ENCODE measurements at regions not wholly inside any gene's neighbourhood (a gene's known extent, or its start where the extent isn't known, plus 50 kb on each side); places are given as distances from the start of the nearest gene placed in this dataset.
"Not testable (repeated sequence)": the region's sequence is repeated elsewhere in the genome, so short reads cannot be mapped to it uniquely, and the experiment has no call there.

- H3K27ac ChIP-seq; H3K4me1 ChIP-seq (ENCODE audit: insufficient read depth); H3K27me3 ChIP-seq; H3K4me3 ChIP-seq; H3K9me3 ChIP-seq; H3K36me3 ChIP-seq; DNase-seq; intact Hi-C loops (cut with DNase I): not testable (repeated sequence)
- WGBS, 3 donors: 47 to 64% (median 62%) methylated on average over 4 to 5 of the region's 5 CpGs
Measured at GRCh38 chr7:55706451-55707195, 134.3 kb upstream of the VOPP1 start.

GRCh38 chr7:55705728-55706450, 133.6 kb upstream of the VOPP1 start:
- intact Hi-C loops (cut with DNase I); H3K4me1 ChIP-seq (ENCODE audit: insufficient read depth); DNase-seq; H3K27me3 ChIP-seq; H3K36me3 ChIP-seq; H3K27ac ChIP-seq; H3K9me3 ChIP-seq; H3K4me3 ChIP-seq: not testable (repeated sequence)
- 92 to 97% (median 93%) methylated on average over 5 of the region's 5 CpGs for WGBS, 3 donors

- H3K27ac ChIP-seq; H3K4me3 ChIP-seq; intact Hi-C loops (cut with DNase I); H3K36me3 ChIP-seq; H3K4me1 ChIP-seq (ENCODE audit: insufficient read depth); H3K27me3 ChIP-seq; DNase-seq; H3K9me3 ChIP-seq: not testable (repeated sequence)
- WGBS, 3 donors: 78 to 80% (median 78%) methylated on average over 6 of the region's 6 CpGs
Measured at GRCh38 chr7:55702831-55703230, 130.5 kb upstream of the VOPP1 start.

- WGBS, 3 donors: 89 to 94% (median 90%) methylated on average over 5 of the region's 5 CpGs
- H3K4me1 ChIP-seq (ENCODE audit: insufficient read depth); H3K9me3 ChIP-seq; DNase-seq; intact Hi-C loops (cut with DNase I); H3K4me3 ChIP-seq; H3K27ac ChIP-seq; H3K36me3 ChIP-seq; H3K27me3 ChIP-seq: not testable (repeated sequence)
Measured at GRCh38 chr7:55699450-55699842, 127.1 kb upstream of the VOPP1 start.

- H3K27me3 ChIP-seq; H3K36me3 ChIP-seq; H3K27ac ChIP-seq; H3K4me3 ChIP-seq; H3K4me1 ChIP-seq (ENCODE audit: insufficient read depth); DNase-seq; intact Hi-C loops (cut with DNase I); H3K9me3 ChIP-seq: not testable (repeated sequence)
- 86 to 94% (median 92%) methylated on average over 13 to 14 of the region's 14 CpGs for WGBS, 3 donors
Measured at GRCh38 chr7:55698607-55699449, 126.5 kb upstream of the VOPP1 start.

GRCh38 chr7:55695893-55696701, 123.8 kb upstream of the VOPP1 start:
- H3K27me3 ChIP-seq; H3K9me3 ChIP-seq; H3K4me1 ChIP-seq (ENCODE audit: insufficient read depth); H3K4me3 ChIP-seq; intact Hi-C loops (cut with DNase I); H3K36me3 ChIP-seq; H3K27ac ChIP-seq: not testable (repeated sequence)
- WGBS, 3 donors: 14 to 16% (median 14%) methylated on average over 5 of the region's 6 CpGs
- peak in 1 of 5 donors; percentile 15 for DNase-seq

GRCh38 chr7:55694484-55694883, 122.2 kb upstream of the VOPP1 start:
- DNase-seq; H3K27ac ChIP-seq; H3K9me3 ChIP-seq; intact Hi-C loops (cut with DNase I); H3K4me1 ChIP-seq (ENCODE audit: insufficient read depth); H3K27me3 ChIP-seq; H3K4me3 ChIP-seq; H3K36me3 ChIP-seq: not testable (repeated sequence)
- WGBS, 3 donors: 61 to 85% (median 74%) methylated on average over 5 of the region's 5 CpGs

GRCh38 chr7:55688684-55689681, 116.7 kb upstream of the VOPP1 start:
- peak; percentile 23 to 67 (median 51) for DNase-seq
- H3K27ac ChIP-seq: peak overlapping the region; percentile 33 to 49
- H3K4me1 ChIP-seq (ENCODE audit: insufficient read depth); H3K9me3 ChIP-seq; H3K27me3 ChIP-seq; H3K36me3 ChIP-seq; H3K4me3 ChIP-seq; intact Hi-C loops (cut with DNase I): not testable (repeated sequence)
- WGBS, 3 donors: 7 to 11% (median 9%) methylated on average over 17 of the region's 17 CpGs

- H3K36me3 ChIP-seq; intact Hi-C loops (cut with DNase I); DNase-seq; H3K27me3 ChIP-seq; H3K4me1 ChIP-seq (ENCODE audit: insufficient read depth); H3K4me3 ChIP-seq; H3K9me3 ChIP-seq: not testable (repeated sequence)
- peak overlapping the region in 1 of 2 donors; percentile 49 for H3K27ac ChIP-seq
- 7 to 12% (median 7%) methylated on average over 3 of the region's 3 CpGs for WGBS, 3 donors
Measured at GRCh38 chr7:55688261-55688660, 116.0 kb upstream of the VOPP1 start.

GRCh38 chr7:55687252-55687651, 115.0 kb upstream of the VOPP1 start:
- intact Hi-C loops (cut with DNase I); H3K4me3 ChIP-seq; DNase-seq; H3K9me3 ChIP-seq; H3K27ac ChIP-seq; H3K36me3 ChIP-seq; H3K27me3 ChIP-seq; H3K4me1 ChIP-seq (ENCODE audit: insufficient read depth): not testable (repeated sequence)
- 37 to 56% (median 53%) methylated on average over 2 to 3 of the region's 5 CpGs for WGBS, 3 donors
